CD4-positive, alpha-beta T cell treated with Interleukin-17A for 1 hour (primary cell): ENCODE measurements at regions not wholly inside any gene's neighbourhood (a gene's known extent, or its start where the extent isn't known, plus 50 kb on each side); places are given as distances from the start of the nearest gene placed in this dataset.
"Not testable (repeated sequence)": the region's sequence is repeated elsewhere in the genome, so short reads cannot be mapped to it uniquely, and the experiment has no call there.

ENCODE experiments used
- DNase-seq: peaks from one replicate; pipeline ENCODE4 v3.0.0-alpha.2; 2020

DNA sequence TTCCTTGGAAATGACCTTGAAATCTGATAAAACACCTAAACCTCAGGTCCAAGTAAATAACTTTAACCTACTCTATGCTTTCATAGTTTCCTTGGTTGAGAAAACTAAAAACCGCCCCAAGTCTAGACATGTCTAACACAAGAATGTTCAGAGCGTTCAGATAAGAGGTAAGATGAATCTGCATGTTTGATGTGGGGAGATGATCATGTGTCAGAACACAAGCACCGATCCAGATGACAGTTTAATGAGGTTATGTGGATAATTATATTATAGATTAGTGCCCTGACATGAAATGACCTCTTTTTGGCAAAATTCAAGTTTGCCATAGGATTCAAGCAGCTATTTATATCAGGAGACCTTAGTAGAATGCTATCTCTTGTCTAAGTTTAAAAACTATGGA lies 729.8 kb upstream of the SOX11 start:
- no peak for DNase-seq

DNA sequence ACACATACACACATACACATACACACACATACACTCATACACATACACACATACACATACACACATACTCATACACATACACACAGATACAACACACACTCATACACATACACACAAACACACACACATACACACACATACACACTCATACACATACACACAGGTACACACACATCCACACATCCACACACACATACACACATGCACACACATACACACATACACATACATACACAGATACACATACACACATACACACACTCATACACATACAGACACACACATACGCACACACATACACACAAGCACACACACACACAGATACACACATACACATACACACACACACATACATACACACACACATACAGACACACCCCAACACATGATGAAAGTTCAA lies 729.1 kb upstream of the SOX11 start:
- DNase-seq, result no peak

DNA sequence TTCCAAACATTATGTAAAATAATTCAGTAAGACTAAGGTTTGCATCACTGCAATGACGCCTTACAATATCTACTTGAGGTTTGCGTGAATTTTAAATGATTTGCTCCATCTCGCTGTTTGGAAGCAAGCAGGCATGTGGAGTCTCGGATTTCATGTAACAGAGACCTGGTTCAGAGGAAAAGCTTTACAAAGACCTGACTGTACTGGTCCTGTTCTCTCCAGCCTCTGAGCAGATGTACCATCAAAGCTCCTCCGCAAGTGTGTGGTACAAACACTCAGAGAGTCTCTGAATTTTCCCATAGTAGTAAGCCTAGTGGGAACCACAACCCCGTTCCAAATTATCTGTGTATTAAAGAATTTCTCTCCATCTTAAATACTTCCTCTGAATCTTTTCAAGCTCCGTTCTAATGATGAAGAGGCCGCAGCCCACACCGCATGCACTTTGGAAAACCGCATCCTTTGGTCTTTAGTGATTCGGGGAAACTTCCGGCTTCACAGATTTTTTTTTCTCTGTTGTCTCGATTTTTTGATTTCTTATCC lies 728.1 kb upstream of the SOX11 start:
- DNase-seq, result no peak

DNA sequence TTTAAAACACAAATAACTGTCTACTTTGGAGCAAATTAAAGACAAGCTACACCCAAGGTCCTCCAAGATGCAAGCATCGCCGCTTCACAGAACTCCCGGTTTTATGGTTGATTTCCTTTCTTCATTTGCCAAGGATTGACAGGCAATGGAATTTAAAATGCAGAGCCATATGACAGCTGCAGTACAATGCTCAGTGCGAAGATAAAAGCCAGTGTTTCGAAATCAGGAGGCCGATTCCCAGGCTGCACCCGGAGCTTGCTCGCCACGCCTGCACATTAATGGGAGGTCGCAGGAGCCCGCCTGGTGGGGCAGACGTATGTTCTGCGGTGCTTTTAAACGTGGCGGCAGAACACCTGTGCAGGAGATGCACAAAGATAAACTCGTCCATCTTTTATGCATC lies 727.6 kb upstream of the SOX11 start:
- no peak for DNase-seq

DNA sequence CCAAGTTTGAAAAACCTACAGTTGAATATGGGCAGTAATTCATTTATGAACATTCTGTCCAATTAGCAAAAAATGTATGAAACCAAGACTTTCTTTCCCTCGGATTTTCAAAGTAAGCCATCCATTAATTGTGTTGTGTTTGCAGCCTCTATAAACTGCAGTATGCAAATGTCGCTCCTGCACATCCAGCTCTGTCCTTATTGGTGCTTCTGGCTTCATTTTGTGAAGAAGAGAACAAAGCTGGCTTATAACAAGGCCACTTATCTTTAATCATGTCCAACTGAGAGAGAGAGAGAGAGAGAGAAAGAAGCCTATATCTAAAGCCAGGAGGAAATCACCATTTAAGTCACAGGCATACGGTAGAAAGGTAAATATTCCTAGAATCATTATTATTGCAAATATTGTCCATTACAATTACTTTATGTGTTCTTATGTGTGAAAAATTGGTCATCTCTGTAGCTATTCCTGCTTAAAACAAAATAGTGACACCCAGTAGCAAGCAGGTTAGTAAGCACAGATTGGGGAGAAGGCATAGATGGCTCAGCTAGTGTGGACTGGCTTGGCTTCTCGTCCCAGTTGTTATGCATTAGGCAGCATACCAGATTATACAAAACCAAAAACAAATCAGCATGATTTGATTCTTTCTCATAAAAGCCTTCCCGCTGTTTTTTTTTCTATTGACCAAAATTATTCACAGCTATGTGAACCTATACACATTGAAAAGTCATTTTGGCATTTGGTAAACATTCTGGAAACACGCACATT lies 726.4 kb upstream of the SOX11 start:
- no peak for DNase-seq

DNA sequence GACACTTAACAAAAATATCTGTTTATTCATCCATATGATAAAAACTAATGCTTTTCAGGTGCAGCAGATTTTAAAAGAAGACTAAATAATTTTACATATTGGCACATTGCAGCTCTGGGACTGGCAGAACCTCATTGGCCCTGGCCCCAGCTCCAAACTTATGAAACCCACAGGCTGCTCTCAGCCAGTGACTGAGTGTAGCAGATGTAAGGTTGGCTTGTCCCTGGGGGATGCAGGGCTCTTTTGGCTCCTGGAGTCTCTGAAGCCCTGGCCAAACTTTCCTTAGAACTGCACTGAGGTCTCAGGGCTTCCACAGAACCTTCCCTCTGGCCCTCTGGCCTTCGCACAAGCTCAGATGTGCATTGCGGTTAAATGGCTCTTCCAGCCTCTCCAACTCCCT lies 725.0 kb upstream of the SOX11 start:
- no peak for DNase-seq

DNA sequence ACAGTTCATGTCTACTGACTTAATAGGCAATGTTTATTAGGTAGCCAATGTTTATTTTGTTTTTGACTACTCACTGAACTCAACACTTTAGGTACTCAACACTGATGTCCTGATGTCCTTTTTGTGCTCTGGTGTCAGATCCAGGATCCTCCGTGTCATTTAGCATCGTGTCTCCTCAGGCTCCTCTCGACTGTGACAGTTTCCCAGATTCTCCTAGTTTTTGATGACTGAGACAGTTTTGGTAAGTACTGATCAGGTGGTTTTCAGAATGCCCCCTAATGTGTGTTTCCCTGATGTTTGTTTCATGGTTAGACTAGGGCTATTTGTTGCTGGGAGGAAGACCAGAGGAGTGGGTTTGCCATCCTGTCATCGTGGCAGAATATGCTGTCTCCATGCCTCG lies 719.7 kb upstream of the SOX11 start:
- DNase-seq, result no peak

DNA sequence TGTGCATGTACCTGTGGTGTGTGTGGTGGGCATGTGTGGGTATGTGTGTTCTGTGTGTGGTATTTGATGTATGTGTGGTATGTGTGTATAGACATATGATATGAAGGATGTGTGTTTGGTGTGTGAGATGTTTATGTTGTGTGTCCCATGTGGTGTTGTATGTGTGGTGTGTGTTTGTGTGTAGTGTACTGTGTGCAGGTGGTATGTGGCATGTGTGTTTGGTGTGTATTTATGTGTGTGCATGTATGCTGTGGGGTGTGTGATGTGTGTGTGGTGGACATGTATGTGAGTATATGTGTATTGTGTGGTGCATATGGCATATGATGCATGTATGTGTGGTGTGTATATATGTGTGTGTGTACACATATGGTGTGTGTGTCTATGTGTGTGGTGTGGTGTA lies 718.8 kb upstream of the SOX11 start:
- no peak for DNase-seq

DNA sequence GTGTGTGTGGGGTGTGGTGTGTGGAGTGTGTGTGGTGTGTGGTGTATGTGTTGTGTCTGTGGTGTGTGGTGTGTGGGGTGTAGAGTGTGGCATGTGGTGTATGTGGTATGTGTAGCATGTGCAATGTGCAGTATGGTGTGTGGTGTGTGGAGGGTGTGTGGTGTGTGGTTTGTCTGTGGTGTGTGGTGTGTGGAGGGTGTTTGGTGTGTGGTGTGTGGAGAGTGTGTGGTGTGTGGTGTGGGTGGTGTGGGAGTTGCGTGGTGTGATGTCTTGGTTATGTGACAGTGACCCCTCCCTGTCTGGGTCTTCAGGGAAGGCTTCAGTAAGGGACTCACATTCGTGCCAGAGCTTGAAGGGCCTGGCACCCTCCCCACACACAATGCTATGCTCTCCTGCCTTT lies 718.2 kb upstream of the SOX11 start:
- DNase-seq, result no peak

DNA sequence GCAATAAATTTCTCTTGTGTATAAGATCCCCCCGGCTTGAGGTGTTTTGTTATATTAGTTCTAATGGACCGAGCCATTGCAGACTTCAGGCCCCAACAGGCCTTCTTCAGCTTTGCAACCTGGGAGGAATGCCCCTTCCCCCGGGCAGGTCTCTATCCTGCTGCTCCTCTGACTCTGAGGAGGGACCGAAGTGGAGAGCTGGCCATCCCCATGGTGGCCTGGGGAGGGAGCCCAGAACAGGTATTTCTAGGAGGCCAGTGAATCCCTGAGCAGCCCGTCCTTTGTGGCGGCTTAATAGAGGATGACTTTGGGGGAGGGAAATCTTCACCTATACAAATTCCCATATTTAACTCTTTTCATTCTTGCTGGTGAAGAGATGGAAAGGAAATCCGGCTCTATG lies 715.8 kb upstream of the SOX11 start:
- DNase-seq, result no peak

DNA sequence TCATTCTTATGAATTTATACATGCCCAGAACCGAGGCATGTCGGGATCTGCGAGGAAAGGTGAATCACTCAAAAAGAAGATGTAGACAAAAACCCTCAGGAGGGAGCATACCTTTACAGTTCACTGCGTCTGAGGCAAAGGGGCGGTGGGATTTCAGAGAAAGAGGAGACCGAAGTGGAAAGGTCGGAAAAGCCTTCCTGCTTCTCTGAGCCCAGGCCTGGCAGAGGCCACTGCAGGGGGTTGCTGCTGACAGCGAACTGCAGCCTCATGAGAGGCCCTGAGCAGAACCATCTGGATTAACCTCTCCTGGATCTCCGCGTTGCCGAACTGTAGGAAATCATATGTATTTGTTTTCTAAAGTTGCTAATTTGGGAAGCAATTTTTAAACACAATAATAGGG lies 713.1 kb upstream of the SOX11 start:
- DNase-seq, result no peak

DNA sequence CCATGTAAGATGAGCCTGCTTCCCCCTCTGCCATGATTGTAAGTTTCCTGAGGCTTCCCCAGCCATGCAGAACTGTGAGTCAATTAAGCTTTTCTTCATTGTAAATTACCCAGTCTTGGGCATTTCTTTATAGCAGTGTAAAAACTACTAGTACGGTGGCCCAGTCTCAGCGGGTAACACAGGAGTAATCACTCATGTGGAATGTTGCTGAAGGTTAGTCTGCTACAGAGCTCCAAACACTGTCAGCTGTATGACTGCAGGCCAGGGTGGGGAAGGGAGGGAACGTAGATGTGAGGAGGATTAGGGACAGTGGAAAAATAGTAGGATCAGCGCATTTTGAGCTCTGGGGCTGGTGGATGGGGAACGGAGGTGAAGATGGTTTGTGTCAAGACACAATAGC lies 711.2 kb upstream of the SOX11 start:
- DNase-seq, result no peak

DNA sequence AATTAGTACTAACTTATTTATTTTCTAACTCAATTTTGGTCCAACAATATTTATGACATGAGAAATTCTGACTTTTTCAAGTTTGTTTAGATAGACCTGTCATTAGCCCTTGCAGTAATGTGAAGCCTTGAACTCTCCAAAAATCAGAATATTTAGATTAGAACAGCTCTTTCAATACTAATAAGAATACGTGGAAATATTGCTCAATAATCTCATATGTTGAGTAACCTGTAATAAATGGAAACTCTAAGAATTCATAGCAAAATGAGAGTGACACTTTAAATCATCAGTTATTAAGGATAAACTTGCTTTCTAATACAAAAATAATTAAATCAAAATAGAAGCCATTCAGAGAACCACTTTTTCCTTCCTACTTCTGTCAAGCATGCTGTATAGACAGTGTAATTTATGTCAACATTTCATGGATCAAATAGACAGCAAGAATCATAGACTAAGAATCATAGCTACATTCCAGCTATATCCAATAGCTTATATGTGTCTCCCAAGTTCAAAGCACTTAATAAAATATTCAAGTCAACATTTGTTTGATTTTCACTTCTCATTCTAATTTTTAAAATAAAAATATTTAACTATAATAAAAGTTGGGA lies 710.3 kb upstream of the SOX11 start:
- DNase-seq, result no peak

DNA sequence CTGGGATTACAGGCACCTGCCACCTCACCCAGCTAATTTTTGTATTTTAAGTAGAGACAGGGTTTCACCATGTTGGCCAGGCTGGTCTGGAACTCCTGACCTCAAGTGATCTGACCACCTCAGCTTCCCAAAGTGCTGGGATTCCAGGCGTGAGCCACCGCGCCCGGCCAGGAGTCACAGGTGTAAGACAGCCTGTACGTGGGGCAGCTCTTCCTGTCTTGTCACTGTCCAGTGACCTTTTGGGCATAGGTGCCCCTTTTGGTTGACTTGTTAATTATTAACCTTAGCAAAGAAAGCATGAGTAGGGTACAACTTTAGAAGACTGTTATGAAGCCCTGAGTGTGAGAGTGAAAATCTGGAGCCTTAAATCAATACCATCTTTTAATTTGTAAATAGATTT lies 703.7 kb upstream of the SOX11 start:
- not testable (repeated sequence) for DNase-seq

DNA sequence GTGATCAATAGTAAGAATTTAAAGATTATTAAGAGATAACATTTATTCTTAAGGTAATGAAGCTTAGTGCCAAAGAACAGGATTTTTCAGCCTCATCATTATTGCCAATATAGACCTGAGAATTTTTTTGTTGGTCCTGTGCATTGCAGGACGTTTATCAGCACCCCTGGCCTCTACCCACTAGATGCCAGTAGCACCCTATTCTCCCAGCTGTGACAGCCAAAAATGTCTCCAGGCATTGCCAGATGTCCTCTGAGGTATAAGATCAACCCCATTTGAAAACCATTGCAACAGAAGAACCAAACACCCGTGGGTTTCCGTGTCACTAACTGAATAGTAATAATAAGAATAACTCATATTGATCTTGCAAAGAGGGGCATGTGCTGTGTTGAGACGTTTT lies 700.0 kb upstream of the SOX11 start:
- DNase-seq, result no peak

DNA sequence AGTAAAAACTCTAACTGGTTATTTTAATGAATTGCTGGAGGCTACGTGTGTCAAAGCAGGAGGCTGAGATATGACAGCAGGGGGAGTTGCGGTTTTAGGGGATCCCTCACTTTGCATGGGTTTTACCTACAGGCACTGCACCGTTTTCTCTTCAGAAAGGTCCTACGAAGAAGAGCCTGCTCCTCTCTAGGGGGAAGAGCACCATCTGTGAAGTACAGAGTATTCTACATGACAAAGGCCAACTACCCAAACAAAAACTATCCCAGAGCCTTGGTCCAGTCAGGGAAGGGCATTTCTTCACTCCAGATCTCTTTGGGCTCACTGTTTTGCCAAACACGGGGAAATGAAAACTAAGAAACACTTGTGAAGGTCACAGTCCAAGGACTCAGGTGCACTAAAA lies 696.7 kb upstream of the SOX11 start:
- no peak for DNase-seq

DNA sequence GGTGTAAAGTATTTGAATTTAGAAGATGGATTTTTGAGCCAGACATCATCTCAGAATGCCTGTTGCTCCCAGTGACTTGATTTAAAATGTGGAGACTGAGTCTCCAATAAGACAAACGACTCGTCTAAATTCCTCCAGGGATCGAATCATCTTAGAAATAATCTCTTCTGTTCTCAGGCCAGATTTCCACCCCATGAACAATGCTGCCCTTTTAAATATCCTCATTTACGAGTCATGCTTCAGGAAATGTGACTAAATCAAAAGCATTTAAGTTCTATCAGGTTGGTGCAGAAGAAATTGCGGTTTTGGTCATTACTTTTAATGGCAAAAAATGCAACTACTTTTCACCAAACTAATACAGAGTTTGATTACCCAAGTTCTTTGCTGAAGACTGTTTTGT lies 684.6 kb upstream of the SOX11 start:
- no peak for DNase-seq

DNA sequence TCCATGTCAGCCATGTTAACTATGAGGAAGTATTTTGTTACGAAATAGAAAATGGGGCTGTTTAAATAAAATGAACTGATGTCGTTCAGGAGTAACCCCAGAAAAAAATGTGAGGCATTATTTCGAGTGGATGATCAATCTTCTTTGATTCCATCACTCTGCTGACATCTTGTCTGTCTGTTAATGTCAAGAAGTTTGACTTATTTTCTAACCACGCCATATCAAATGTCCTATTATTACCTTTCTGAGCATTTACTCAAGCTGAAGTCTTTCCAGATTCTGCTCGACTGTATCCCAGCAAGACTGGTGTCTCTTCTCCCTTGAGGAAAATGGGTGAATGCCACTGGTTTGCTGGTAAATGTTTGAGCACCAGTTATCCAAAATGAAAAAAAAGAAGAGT lies 672.9 kb upstream of the SOX11 start:
- no peak for DNase-seq

DNA sequence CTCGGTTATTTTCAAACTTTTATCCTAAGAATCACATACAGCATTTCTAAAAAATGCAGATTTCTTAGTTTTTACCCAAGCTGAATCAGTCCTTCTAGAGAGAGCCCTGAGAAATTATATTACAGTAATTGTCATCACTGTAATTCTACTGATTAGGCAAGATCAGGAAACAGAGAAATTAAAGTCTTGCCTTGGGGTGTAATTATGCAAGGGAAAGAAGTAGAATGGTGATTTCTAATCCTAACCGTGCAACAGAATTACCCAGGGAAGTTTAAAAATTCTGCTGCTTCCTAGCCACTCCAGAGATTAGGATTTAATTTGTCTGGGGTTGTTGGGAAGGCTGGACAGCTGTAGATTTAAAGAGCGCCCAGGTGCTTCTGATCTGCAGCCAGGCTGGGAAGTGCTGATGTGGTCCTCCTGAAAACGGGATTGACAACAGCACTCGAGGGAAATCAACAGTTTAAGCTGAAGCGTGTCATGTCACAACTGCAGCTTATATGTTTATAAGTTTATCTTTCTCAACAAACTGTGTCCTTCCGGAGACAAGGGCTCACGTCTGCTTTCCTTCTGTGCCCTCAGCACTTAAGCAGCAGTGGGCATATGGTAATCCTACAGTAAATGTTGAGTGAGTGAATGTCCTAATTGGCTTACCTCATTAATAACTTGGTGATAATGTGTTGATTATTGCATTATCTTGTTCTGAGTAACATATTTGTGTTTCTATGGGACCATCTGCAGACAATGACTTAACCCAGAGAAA lies 671.9 kb upstream of the SOX11 start:
- DNase-seq, result no peak

DNA sequence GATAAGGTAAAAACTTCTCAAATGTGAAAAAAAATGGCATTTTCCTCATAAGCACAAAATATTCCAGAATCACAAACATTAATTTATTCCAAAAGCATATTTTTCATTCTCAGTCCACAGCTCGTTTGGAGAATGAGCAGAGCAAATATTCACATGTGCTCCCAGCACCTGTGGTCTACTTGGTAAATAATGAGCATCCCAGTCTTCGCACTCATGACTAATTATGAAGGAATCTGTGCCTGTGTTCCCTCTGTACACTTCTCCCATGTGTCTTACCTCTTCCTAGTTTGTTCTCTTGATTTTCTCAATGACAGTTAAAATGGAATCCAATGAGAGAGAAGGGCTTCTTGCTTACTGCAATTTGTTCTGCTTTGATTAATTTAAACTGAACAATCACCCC lies 671.0 kb upstream of the SOX11 start:
- DNase-seq, result no peak

DNA sequence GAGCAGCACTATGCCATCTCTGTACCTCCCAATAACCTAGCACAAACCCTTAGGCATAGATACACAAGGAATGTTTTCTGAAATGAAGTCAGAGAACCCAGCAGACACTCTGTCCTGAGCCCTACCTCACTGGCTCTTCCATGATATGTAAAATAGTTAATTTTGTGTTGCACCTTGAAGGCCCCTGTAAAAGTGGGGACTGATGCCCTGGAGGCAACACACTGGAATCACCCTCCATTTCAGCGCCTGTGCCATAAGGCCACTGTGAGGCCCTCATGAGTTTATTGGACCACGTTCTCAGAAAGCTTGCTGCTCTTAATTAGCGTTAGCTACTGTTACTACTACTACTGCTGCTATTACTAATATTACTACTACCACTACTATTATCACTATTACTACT lies 670.1 kb upstream of the SOX11 start:
- no peak for DNase-seq

DNA sequence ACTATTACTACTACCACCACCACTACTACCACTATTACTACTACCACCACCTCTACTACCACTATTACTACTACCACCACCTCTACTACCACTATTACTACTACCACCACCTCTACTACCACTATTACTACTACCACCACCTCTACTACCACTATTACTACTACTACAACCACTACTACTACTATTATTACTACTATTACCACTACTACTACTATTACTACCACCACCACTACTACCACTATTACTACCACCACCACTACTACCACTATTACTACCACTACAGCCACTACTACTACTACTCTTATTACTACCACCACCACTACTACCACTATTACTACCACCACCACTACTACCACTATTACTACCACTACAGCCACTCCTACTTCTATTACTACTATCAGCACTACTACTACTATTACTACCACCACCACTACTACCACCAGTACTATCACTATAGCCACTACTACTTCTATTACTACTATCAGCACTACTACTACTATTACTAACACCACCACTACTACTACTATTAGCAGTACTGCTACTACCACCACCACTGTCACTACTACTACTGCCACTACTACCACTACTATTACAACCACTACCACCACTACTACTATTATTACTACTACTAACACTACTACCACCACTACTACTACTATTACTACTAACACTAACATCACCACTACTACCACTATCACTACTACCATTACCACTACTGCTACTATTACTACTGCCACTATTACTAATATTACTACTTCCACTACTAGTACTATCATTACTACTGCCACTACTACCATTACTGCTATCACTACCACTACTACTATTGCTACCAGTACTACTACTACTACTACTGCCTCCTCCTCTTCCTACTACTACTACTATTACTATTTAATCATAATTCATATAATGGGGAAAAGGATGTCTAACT lies 669.2 kb upstream of the SOX11 start:
- not testable (repeated sequence) for DNase-seq
